Keratinocyte (primary cell): ENCODE measurements at regions not wholly inside any gene's neighbourhood (a gene's known extent, or its start where the extent isn't known, plus 50 kb on each side); places are given as distances from the start of the nearest gene placed in this dataset.

Experiments
- DNase-seq: peaks from one replicate; pipeline ENCODE4 v3.0.0-alpha.2; 2011; ENCODE audit warnings: low read depth, missing footprints, low spot score
- FAIRE-seq: peaks from 2 replicates; lab custom pipeline; 2011; peaks lifted over from hg19 to GRCh38; lab: Jason Lieb, UNC
- H2AFZ ChIP-seq: 2 replicates; pipeline ENCODE4 v1.6.0; 2012; ENCODE audit warnings: low read length, control low read depth, inconsistent platforms; ENCODE audit not compliant: control insufficient read depth
- H3K27ac ChIP-seq: 2 replicates; pipeline ENCODE4 v1.5.1; 2011; ENCODE audit warnings: low read length; ENCODE audit not compliant: control insufficient read depth, insufficient read depth
- H3K27me3 ChIP-seq: 3 replicates; pipeline ENCODE4 v1.6.0; 2011; ENCODE audit warnings: low read length; ENCODE audit not compliant: control insufficient read depth, insufficient read depth; ENCODE audit errors: extremely low read depth
- H3K36me3 ChIP-seq, 2 experiments: 2 replicates in 1 of 2; 3 replicates in 1 of 2; pipeline ENCODE4 v1.5.1; 2011; ENCODE audit warnings: low read length in 2 of 2, mild to moderate bottlenecking in 1 of 2; ENCODE audit not compliant: control insufficient read depth in 2 of 2, insufficient read depth in 2 of 2; ENCODE audit errors: extremely low read depth in 1 of 2
- H3K4me1 ChIP-seq: 3 replicates; pipeline ENCODE4 v1.5.1; 2011; ENCODE audit warnings: low read length; ENCODE audit not compliant: control insufficient read depth, insufficient read depth; ENCODE audit errors: extremely low read depth
- H3K4me2 ChIP-seq: 3 replicates; pipeline ENCODE4 v1.6.0; 2011; ENCODE audit warnings: low read depth, low read length; ENCODE audit not compliant: control insufficient read depth, insufficient read depth; ENCODE audit errors: extremely low read depth
- H3K4me3 ChIP-seq, 3 experiments: fragments of 200-600 bp in 1 of 3; sonication (generic) in 1 of 3; 2 replicates in 2 of 3; 3 replicates in 1 of 3; pipeline ENCODE4 v1.5.1; 2011 to 2016; ENCODE audit warnings: low read length in 3 of 3, mild to moderate bottlenecking in 3 of 3, control low read depth in 2 of 3, inconsistent platforms in 1 of 3, low read depth in 1 of 3, mixed read lengths in 1 of 3, mixed run types in 1 of 3, moderate library complexity in 1 of 3; ENCODE audit not compliant: control insufficient read depth in 2 of 3, insufficient read depth in 2 of 3; ENCODE audit errors: extremely low read depth in 1 of 3
- H3K79me2 ChIP-seq: 2 replicates; pipeline ENCODE4 v1.6.0; 2012; ENCODE audit warnings: low read length; ENCODE audit not compliant: control insufficient read depth, insufficient read depth
- H3K9ac ChIP-seq: 3 replicates; pipeline ENCODE4 v1.6.0; 2011; ENCODE audit warnings: low read length; ENCODE audit not compliant: control insufficient read depth, insufficient read depth; ENCODE audit errors: extremely low read depth
- H3K9me1 ChIP-seq: 3 replicates; pipeline ENCODE4 v1.6.0; 2011; ENCODE audit warnings: low read length; ENCODE audit not compliant: control insufficient read depth, insufficient read depth; ENCODE audit errors: extremely low read depth
- H3K9me3 ChIP-seq: 2 replicates; pipeline ENCODE4 v1.5.1; 2012; ENCODE audit warnings: low read depth, low read length; ENCODE audit not compliant: control insufficient read depth
- H4K20me1 ChIP-seq: 3 replicates; pipeline ENCODE4 v1.6.0; 2011; ENCODE audit warnings: low read length; ENCODE audit not compliant: control insufficient read depth, insufficient read depth; ENCODE audit errors: extremely low read depth
- EZH2 ChIP-seq: IDR thresholded peaks from one replicate; pipeline ENCODE4 v1.6.1; 2012; ENCODE audit warnings: inconsistent platforms, mild to moderate bottlenecking, low read length, moderate library complexity
- dilution Hi-C: fragments of 300-500 bp; cut with MboI; formaldehyde crosslinking; loops from one replicate; pipeline ENCODE4 v1.7.0; 2020; ENCODE audit warnings: low sequenced_read_pairs; ENCODE audit not compliant: extremely low pct_ligation_motif_present
- TF ChIP-seq, protein P1 (sequence below), 3 experiments: IDR thresholded peaks in 1 of 3; conservative IDR thresholded peaks in 1 of 3; optimal IDR thresholded peaks in 1 of 3; 2 replicates in 2 of 3; 3 replicates in 1 of 3; pipeline versions ENCODE3 to v1.5.1; 2011; ENCODE audit warnings: low read length in 3 of 3, mild to moderate bottlenecking in 3 of 3, moderate library complexity in 2 of 3, control low read depth in 1 of 3, inconsistent platforms in 1 of 3; ENCODE audit not compliant: insufficient read depth in 2 of 3; ENCODE audit errors: extremely low read depth in 1 of 3

DNA sequence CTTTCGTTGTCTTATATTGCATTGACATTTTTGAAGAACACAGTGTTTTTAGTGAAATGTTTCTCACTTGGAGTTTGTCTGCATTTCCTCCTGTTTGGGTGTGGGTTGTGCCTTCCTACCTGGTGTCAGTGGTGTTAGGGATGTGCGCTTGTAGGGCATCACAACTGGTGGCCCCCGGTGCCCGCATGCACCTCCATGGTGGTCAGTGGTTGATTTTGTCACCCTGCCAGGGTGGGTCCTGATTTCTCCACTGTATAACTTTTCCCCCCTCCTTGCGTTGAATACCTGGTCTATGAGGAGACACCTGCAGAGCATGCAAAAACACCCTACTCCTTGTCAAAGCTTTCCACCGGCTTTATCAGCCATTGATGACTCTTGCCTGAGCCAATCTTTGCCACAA, 132.9 kb downstream of the BARX1 start:
- TF ChIP-seq, protein P1, sequence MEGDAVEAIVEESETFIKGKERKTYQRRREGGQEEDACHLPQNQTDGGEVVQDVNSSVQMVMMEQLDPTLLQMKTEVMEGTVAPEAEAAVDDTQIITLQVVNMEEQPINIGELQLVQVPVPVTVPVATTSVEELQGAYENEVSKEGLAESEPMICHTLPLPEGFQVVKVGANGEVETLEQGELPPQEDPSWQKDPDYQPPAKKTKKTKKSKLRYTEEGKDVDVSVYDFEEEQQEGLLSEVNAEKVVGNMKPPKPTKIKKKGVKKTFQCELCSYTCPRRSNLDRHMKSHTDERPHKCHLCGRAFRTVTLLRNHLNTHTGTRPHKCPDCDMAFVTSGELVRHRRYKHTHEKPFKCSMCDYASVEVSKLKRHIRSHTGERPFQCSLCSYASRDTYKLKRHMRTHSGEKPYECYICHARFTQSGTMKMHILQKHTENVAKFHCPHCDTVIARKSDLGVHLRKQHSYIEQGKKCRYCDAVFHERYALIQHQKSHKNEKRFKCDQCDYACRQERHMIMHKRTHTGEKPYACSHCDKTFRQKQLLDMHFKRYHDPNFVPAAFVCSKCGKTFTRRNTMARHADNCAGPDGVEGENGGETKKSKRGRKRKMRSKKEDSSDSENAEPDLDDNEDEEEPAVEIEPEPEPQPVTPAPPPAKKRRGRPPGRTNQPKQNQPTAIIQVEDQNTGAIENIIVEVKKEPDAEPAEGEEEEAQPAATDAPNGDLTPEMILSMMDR (optimal IDR thresholded peaks at IDR 0.05 in 1 of 3, IDR thresholded peaks at IDR 0.05 in 1 of 3, conservative IDR thresholded peaks at IDR 0.05 in 1 of 3; ENCODE audit: extremely low read depth in 1 of 3, insufficient read depth in 2 of 3, low read length in 3 of 3) = no peak
- TF ChIP-seq EZH2 = no peak
- Histone ChIP-seq H4K20me1 (no peaks in the 10 kb centered on the region), H2AFZ (no peak overlapping the region), H3K36me3 (no peaks in the 10 kb centered on the region), H3K4me3 (no peak overlapping the region), H3K27ac (no peak overlapping the region), H3K4me1 (no peaks in the 10 kb centered on the region), H3K79me2 (no peaks in the 10 kb centered on the region), H3K27me3 (peaks cover 5% of the 10 kb centered on the region), H3K9me3 (no peaks in the 10 kb centered on the region), H3K9ac (no peak overlapping the region), H3K4me2 (no peak overlapping the region), H3K9me1 (no peaks in the 10 kb centered on the region)
- FAIRE-seq (no peak), DNase-seq (no peak)
- dilution Hi-C loops = no loop called here

DNA sequence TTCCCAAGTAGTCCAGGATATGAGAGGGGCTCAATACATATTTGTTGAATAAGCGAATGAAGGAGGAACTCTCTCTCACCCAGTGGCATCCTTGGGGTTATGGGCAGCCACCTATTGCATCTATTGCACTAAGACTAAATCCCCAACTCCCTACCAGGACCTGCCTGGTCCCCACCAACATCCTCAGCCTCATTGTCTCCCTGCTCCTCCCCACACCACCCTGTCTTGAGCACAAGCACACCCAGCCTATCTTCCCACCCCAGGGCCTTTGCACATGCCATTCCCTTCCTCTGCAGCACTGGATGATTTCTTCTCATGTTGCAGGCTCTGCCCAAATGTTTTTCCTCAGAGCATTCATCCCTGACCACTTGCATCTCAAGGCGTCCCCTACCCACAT, 133.8 kb downstream of the BARX1 start:
- TF ChIP-seq EZH2 = no peak
- TF ChIP-seq, protein P1 (optimal IDR thresholded peaks at IDR 0.05 in 1 of 3, IDR thresholded peaks at IDR 0.05 in 1 of 3, conservative IDR thresholded peaks at IDR 0.05 in 1 of 3; ENCODE audit: extremely low read depth in 1 of 3, insufficient read depth in 2 of 3, low read length in 3 of 3) = no peak
- H3K27me3 ChIP-seq = no peaks in the 10 kb centered on the region
- H3K9me1 ChIP-seq = no peaks in the 10 kb centered on the region
- no peaks in the 10 kb centered on the region for H3K79me2 ChIP-seq
- no peak overlapping the region for H3K4me2 ChIP-seq
- no peaks in the 10 kb centered on the region for H4K20me1 ChIP-seq
- no peaks in the 10 kb centered on the region for H3K4me1 ChIP-seq
- no peak overlapping the region for H3K4me3 ChIP-seq
- FAIRE-seq (no peak), DNase-seq (no peak)
- H3K9me3 ChIP-seq = no peaks in the 10 kb centered on the region
- H2AFZ ChIP-seq = no peak overlapping the region
- H3K36me3 ChIP-seq = no peaks in the 10 kb centered on the region
- H3K9ac ChIP-seq = no peak overlapping the region
- dilution Hi-C loops = no loop called here
- H3K27ac ChIP-seq = no peak overlapping the region
